ENCODE measurements at regions not wholly inside any gene's neighbourhood (a gene's known extent, or its start where the extent isn't known, plus 50 kb on each side); places are given as distances from the start of the nearest gene placed in this dataset.
"Not testable (repeated sequence)": the region's sequence is repeated elsewhere in the genome, so short reads cannot be mapped to it uniquely, and the experiment has no call there.

- TF ChIP-seq, protein P1, sequence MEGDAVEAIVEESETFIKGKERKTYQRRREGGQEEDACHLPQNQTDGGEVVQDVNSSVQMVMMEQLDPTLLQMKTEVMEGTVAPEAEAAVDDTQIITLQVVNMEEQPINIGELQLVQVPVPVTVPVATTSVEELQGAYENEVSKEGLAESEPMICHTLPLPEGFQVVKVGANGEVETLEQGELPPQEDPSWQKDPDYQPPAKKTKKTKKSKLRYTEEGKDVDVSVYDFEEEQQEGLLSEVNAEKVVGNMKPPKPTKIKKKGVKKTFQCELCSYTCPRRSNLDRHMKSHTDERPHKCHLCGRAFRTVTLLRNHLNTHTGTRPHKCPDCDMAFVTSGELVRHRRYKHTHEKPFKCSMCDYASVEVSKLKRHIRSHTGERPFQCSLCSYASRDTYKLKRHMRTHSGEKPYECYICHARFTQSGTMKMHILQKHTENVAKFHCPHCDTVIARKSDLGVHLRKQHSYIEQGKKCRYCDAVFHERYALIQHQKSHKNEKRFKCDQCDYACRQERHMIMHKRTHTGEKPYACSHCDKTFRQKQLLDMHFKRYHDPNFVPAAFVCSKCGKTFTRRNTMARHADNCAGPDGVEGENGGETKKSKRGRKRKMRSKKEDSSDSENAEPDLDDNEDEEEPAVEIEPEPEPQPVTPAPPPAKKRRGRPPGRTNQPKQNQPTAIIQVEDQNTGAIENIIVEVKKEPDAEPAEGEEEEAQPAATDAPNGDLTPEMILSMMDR (IDR thresholded peaks at IDR 0.05; ENCODE audit: low read depth, low read length): no peak; the same call in 1 of the 2 replicates
- ChIA-PET CTCF (no interaction called here), POLR2A (no interaction called here)
- DNase-seq (ENCODE audit: low read depth, low spot score): no peak
- no peaks in the 10 kb centered on the region for H3K9me3 ChIP-seq (ENCODE audit: control insufficient read depth, insufficient read depth, low read length)
- no peak overlapping the region for H3K4me3 ChIP-seq (ENCODE audit: low read depth, low read length)
- H3K27me3 ChIP-seq (ENCODE audit: control insufficient read depth, insufficient read depth, low read length): no peaks in the 10 kb centered on the region
- no peak overlapping the region for H3K27ac ChIP-seq (ENCODE audit: low read depth, low read length)
Measured at GRCh38 chr11:81569999-81570398, 1163.7 kb downstream of the FAM181B start.

DNA sequence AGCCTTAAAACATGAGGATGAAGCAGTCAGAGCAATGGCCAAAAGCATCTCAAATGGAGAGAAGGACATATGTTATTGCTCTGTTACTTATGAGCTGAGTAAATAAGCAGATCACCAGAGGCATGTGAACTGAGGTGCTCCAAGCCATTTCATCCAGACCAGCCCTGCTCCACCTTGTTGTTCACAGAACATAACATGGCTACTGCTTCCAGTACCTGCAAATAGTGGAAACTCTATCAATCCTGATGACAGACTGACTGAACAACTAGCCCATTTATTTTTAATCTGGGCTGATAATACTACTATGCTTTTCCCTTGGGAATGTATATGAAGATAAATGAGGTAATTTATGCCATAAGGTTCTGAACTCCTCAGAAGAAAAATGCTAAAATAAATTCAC, 1164.7 kb downstream of the FAM181B start:
- Histone ChIP-seq H3K4me3 (ENCODE audit: low read depth, low read length) (no peak overlapping the region), H3K27ac (ENCODE audit: low read depth, low read length) (no peak overlapping the region), H3K9me3 (ENCODE audit: control insufficient read depth, insufficient read depth, low read length) (no peaks in the 10 kb centered on the region), H3K27me3 (ENCODE audit: control insufficient read depth, insufficient read depth, low read length) (no peaks in the 10 kb centered on the region)
- TF ChIP-seq, protein P1 (IDR thresholded peaks at IDR 0.05; ENCODE audit: low read depth, low read length): no peak
- ChIA-PET POLR2A (no interaction called here), CTCF (no interaction called here)
- DNase-seq (ENCODE audit: low read depth, low spot score): no peak

- H3K4me3 ChIP-seq (ENCODE audit: low read depth, low read length): no peak overlapping the region
- ChIA-PET POLR2A (no interaction called here), CTCF (no interaction called here)
- no peaks in the 10 kb centered on the region for H3K27me3 ChIP-seq (ENCODE audit: control insufficient read depth, insufficient read depth, low read length)
- TF ChIP-seq, protein P1 (IDR thresholded peaks at IDR 0.05; ENCODE audit: low read depth, low read length): no peak
- no peaks in the 10 kb centered on the region for H3K9me3 ChIP-seq (ENCODE audit: control insufficient read depth, insufficient read depth, low read length)
- no peak for DNase-seq (ENCODE audit: low read depth, low spot score)
- no peak overlapping the region for H3K27ac ChIP-seq (ENCODE audit: low read depth, low read length)
Measured at GRCh38 chr11:81548123-81548522, 1185.5 kb downstream of the FAM181B start.

- H3K9me3 ChIP-seq (ENCODE audit: control insufficient read depth, insufficient read depth, low read length); H3K4me3 ChIP-seq (ENCODE audit: low read depth, low read length); H3K27ac ChIP-seq (ENCODE audit: low read depth, low read length); CTCF ChIA-PET; H3K27me3 ChIP-seq (ENCODE audit: control insufficient read depth, insufficient read depth, low read length); DNase-seq (ENCODE audit: low read depth, low spot score); POLR2A ChIA-PET: not testable (repeated sequence)
Measured at GRCh38 chr11:81539806-81540205, 1193.9 kb downstream of the FAM181B start.

- Histone ChIP-seq H3K9me3 (ENCODE audit: control insufficient read depth, insufficient read depth, low read length) (no peaks in the 10 kb centered on the region), H3K27me3 (ENCODE audit: control insufficient read depth, insufficient read depth, low read length) (no peaks in the 10 kb centered on the region), H3K4me3 (ENCODE audit: low read depth, low read length) (no peak overlapping the region), H3K27ac (ENCODE audit: low read depth, low read length) (no peak overlapping the region)
- CTCF ChIA-PET: no interaction called here
- no peak for DNase-seq (ENCODE audit: low read depth, low spot score)
- TF ChIP-seq, protein P1 (IDR thresholded peaks at IDR 0.05; ENCODE audit: low read depth, low read length): no peak
- POLR2A ChIA-PET: no interaction called here
Measured at GRCh38 chr11:81515566-81515965, 1218.1 kb downstream of the FAM181B start.
